Panc1 (cell line): ENCODE measurements at regions not wholly inside any gene's neighbourhood (a gene's known extent, or its start where the extent isn't known, plus 50 kb on each side); places are given as distances from the start of the nearest gene placed in this dataset.

ENCODE experiments used
- SIN3A ChIP-seq: IDR thresholded peaks from 2 replicates; pipeline ENCODE4 v1.6.1; 2012; ENCODE audit warnings: low read depth, mild to moderate bottlenecking, low read length, moderate library complexity, borderline replicate concordance; ENCODE audit not compliant: insufficient read depth
- TF ChIP-seq, protein P1 (sequence below): fragments of 450-650 bp; IDR thresholded peaks from 2 replicates; pipeline ENCODE4 v1.5.1; 2017; ENCODE audit warnings: mild to moderate bottlenecking
- TF ChIP-seq, protein P2 (sequence below), 2 experiments: IDR thresholded peaks; 2 replicates each; pipeline ENCODE4 v1.6.1; 2011 to 2012; ENCODE audit warnings: low read depth in 2 of 2, control low read depth in 1 of 2, low read length in 1 of 2, mild to moderate bottlenecking in 1 of 2, moderate library complexity in 1 of 2; ENCODE audit not compliant: insufficient read depth in 1 of 2

DNA sequence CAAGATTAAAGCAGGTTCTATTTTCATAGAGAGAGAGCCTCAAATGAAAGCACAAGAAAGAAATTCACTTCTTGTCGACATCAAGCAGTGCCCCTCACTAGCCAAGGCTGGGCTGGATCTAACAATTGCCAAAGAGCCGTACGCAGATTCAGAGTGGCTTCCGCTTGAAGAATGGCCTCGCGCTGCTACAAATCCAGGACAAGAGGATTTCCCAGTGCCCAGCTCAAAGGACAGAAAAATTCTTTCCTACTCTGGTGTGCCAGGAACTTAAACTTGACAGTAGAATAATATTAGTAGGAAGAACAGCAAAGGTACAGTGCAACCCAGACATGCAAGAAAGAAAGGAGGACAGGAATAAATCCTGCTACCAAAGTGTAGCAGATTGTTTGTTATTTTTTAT is 56.5 kb upstream of the PPARGC1A start:
- TF ChIP-seq, protein P1, sequence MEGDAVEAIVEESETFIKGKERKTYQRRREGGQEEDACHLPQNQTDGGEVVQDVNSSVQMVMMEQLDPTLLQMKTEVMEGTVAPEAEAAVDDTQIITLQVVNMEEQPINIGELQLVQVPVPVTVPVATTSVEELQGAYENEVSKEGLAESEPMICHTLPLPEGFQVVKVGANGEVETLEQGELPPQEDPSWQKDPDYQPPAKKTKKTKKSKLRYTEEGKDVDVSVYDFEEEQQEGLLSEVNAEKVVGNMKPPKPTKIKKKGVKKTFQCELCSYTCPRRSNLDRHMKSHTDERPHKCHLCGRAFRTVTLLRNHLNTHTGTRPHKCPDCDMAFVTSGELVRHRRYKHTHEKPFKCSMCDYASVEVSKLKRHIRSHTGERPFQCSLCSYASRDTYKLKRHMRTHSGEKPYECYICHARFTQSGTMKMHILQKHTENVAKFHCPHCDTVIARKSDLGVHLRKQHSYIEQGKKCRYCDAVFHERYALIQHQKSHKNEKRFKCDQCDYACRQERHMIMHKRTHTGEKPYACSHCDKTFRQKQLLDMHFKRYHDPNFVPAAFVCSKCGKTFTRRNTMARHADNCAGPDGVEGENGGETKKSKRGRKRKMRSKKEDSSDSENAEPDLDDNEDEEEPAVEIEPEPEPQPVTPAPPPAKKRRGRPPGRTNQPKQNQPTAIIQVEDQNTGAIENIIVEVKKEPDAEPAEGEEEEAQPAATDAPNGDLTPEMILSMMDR = no peak
- no peak for TF ChIP-seq SIN3A
- TF ChIP-seq, protein P2, sequence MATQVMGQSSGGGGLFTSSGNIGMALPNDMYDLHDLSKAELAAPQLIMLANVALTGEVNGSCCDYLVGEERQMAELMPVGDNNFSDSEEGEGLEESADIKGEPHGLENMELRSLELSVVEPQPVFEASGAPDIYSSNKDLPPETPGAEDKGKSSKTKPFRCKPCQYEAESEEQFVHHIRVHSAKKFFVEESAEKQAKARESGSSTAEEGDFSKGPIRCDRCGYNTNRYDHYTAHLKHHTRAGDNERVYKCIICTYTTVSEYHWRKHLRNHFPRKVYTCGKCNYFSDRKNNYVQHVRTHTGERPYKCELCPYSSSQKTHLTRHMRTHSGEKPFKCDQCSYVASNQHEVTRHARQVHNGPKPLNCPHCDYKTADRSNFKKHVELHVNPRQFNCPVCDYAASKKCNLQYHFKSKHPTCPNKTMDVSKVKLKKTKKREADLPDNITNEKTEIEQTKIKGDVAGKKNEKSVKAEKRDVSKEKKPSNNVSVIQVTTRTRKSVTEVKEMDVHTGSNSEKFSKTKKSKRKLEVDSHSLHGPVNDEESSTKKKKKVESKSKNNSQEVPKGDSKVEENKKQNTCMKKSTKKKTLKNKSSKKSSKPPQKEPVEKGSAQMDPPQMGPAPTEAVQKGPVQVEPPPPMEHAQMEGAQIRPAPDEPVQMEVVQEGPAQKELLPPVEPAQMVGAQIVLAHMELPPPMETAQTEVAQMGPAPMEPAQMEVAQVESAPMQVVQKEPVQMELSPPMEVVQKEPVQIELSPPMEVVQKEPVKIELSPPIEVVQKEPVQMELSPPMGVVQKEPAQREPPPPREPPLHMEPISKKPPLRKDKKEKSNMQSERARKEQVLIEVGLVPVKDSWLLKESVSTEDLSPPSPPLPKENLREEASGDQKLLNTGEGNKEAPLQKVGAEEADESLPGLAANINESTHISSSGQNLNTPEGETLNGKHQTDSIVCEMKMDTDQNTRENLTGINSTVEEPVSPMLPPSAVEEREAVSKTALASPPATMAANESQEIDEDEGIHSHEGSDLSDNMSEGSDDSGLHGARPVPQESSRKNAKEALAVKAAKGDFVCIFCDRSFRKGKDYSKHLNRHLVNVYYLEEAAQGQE (IDR thresholded peaks at IDR 0.05; ENCODE audit: insufficient read depth in 1 of 2, low read depth in 2 of 2, low read length in 1 of 2) = no peak
